ENCODE measurements at regions not wholly inside any gene's neighbourhood (a gene's known extent, or its start where the extent isn't known, plus 50 kb on each side); places are given as distances from the start of the nearest gene placed in this dataset.

DNA sequence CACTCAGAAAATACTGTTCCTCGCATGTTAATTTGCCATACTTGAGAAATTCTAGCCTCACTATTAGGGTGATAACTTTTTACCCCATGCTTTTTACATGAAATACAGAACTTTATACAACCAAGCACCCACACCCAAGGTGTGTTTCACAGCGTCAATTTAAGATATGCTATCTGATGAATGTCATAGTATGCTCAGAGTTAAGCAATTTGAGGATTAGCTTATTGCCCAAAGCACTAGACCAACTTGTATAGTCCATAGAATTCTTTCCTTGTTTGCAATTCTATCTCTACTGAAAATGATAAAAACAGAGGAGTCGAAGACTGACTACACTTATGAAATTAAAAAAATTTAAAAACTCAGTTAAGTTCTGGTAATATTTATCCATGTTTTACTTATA, 82.1 kb upstream of the CARMIL1 start:
- no peak overlapping the region for H2BK15ac ChIP-seq (ENCODE audit: low read depth, low read length)
- H2BK5ac ChIP-seq (ENCODE audit: low read depth, low read length, poor library complexity, severe bottlenecking) = no peak overlapping the region
- H4K5ac ChIP-seq (ENCODE audit: low read depth, low read length) = no peak overlapping the region
- ATAC-seq (ENCODE audit: low read depth) = no peak
- intact Hi-C loops (cut with micrococcal nuclease) = no loop called here
- H3K4ac ChIP-seq (ENCODE audit: low read depth, low read length) = no peak overlapping the region
- no peak for DNase-seq
- no peak overlapping the region for H3K18ac ChIP-seq (ENCODE audit: low read depth, low read length)
- no peaks in the 10 kb centered on the region for H4K20me1 ChIP-seq (ENCODE audit: insufficient read depth, low read length)
- H4K91ac ChIP-seq (ENCODE audit: insufficient read depth, low read depth, low read length) = no peak overlapping the region
- no peak overlapping the region for H3K9ac ChIP-seq (ENCODE audit: low read depth, low read length)
- H2AK5ac ChIP-seq (ENCODE audit: low read depth, low read length) = no peak overlapping the region
- dilution Hi-C loops (cut with HindIII; ENCODE audit: low sequenced_read_pairs, unreplicated experiment) = no loop called here
- H3K4me3 ChIP-seq (ENCODE audit: insufficient read depth, low read depth, low read length) = no peak overlapping the region
- H3K27me3 ChIP-seq (ENCODE audit: control insufficient read depth, insufficient read depth, low read length) = no peaks in the 10 kb centered on the region
- H3K4me2 ChIP-seq (ENCODE audit: low read depth, low read length) = no peak overlapping the region
- H3K23ac ChIP-seq (ENCODE audit: low read depth, low read length) = no peak overlapping the region
- in situ Hi-C loops (cut with MboI; ENCODE audit: low sequenced_read_pairs) = no loop called here
- no peak overlapping the region for H2AFZ ChIP-seq (replicated peaks; ENCODE audit: low read length, poor library complexity)
- no peak overlapping the region for H3K27ac ChIP-seq (ENCODE audit: insufficient read depth, low read length)
- H4K8ac ChIP-seq (ENCODE audit: low read depth in 2 of 2, low read length in 2 of 2) = no peak overlapping the region
- H3K9me1 ChIP-seq (ENCODE audit: insufficient read depth, low read length) = peaks cover 6% of the 10 kb centered on the region; the same call in 1 of the 2 replicates
- no peaks in the 10 kb centered on the region for H3K79me1 ChIP-seq (ENCODE audit: low read depth in 1 of 2, low read length in 2 of 2)
- no peak for TF ChIP-seq MAZ (IDR thresholded peaks at IDR 0.05; ENCODE audit: borderline replicate concordance, low read depth, low read length)
- TF ChIP-seq NFE2L2 (IDR thresholded peaks at IDR 0.05; ENCODE audit: low read depth, low read length) = no peak
- TF ChIP-seq BHLHE40 (IDR thresholded peaks at IDR 0.05; ENCODE audit: low read depth, low read length) = no peak
- no peak for TF ChIP-seq RFX5 (IDR thresholded peaks at IDR 0.05; ENCODE audit: low read depth, low read length)
- no peak for TF ChIP-seq FOS (IDR thresholded peaks at IDR 0.05; ENCODE audit: low read depth, low read length)
- no peak for TF ChIP-seq RCOR1 (IDR thresholded peaks at IDR 0.05; ENCODE audit: insufficient replicate concordance, low read length)
- no peak for TF ChIP-seq SMC3 (IDR thresholded peaks at IDR 0.05; ENCODE audit: low read depth, low read length)
- no peak overlapping the region for H2BK20ac ChIP-seq (ENCODE audit: low read depth, low read length)
- no peaks in the 10 kb centered on the region for H3K36me3 ChIP-seq (ENCODE audit: control insufficient read depth, insufficient read depth, low read length)
- H3K56ac ChIP-seq (ENCODE audit: extremely low read depth, insufficient read depth, low read length) = no peak overlapping the region
- peaks cover 8% of the 10 kb centered on the region for H3K4me1 ChIP-seq (ENCODE audit: control insufficient read depth, insufficient read depth, low read length)
- no CpG with 5 or more reads among the region's 3 CpGs for WGBS, 2 experiments (ENCODE audit: extremely low coverage in 2 of 2, insufficient read length in 1 of 2)
- no peak overlapping the region for H3K14ac ChIP-seq (replicated peaks; ENCODE audit: low read depth, low read length)
- no TSS peak for BruUV-seq (replicated peaks)
- POLR2A ChIA-PET (ENCODE audit: unreplicated experiment) = no interaction called here
- CTCF ChIA-PET = no interaction called here
- no peaks in the 10 kb centered on the region for H3K9me3 ChIP-seq (ENCODE audit: control insufficient read depth, insufficient read depth, low read length)
- no peak overlapping the region for H2BK120ac ChIP-seq (ENCODE audit: low read depth, low read length)
- no peak overlapping the region for H2AK9ac ChIP-seq (replicated peaks; ENCODE audit: low read depth, low read length, poor library complexity)

All from IMR-90 (cell line).